IMR-90 (cell line): ENCODE measurements at regions not wholly inside any gene's neighbourhood (a gene's known extent, or its start where the extent isn't known, plus 50 kb on each side); places are given as distances from the start of the nearest gene placed in this dataset.

ENCODE experiments used
- BHLHE40 ChIP-seq: fragments of 150-350 bp; IDR thresholded peaks from 2 replicates; pipeline ENCODE4 v1.6.1; 2016; ENCODE audit warnings: mild to moderate bottlenecking, low read depth, low read length
- CEBPB ChIP-seq: IDR thresholded peaks from 2 replicates; pipeline ENCODE4 v1.6.1; 2012; ENCODE audit warnings: low read depth, low read length, improper control_type of control experiment
- CHD1 ChIP-seq: IDR thresholded peaks from 2 replicates; pipeline ENCODE4 v1.6.1; 2012; ENCODE audit warnings: low read depth, low read length, improper control_type of control experiment
- ELK1 ChIP-seq: fragments of 150-350 bp; IDR thresholded peaks from 2 replicates; pipeline ENCODE4 v1.6.1; 2016; ENCODE audit warnings: low read depth, mild to moderate bottlenecking, low read length, moderate library complexity, borderline replicate concordance
- MAZ ChIP-seq: IDR thresholded peaks from 2 replicates; pipeline ENCODE4 v1.6.1; 2012; ENCODE audit warnings: low read depth, mild to moderate bottlenecking, low read length, improper control_type of control experiment, moderate library complexity, borderline replicate concordance
- MXI1 ChIP-seq: IDR thresholded peaks from 2 replicates; pipeline ENCODE4 v1.6.1; 2012; ENCODE audit warnings: low read depth, mild to moderate bottlenecking, low read length, moderate library complexity, borderline replicate concordance
- NFE2L2 ChIP-seq: fragments of 150-350 bp; IDR thresholded peaks from 2 replicates; pipeline ENCODE4 v1.6.1; 2016; ENCODE audit warnings: low read depth, mild to moderate bottlenecking, low read length
- POLR2A ChIP-seq: IDR thresholded peaks from 2 replicates; pipeline ENCODE4 v1.6.1; 2012; ENCODE audit warnings: mild to moderate bottlenecking, low read depth, low read length
- RCOR1 ChIP-seq: IDR thresholded peaks from 2 replicates; pipeline ENCODE4 v1.6.1; 2012; ENCODE audit warnings: mild to moderate bottlenecking, low read length, improper control_type of control experiment; ENCODE audit not compliant: insufficient replicate concordance
- SMC3 ChIP-seq: fragments of 150-350 bp; IDR thresholded peaks from 2 replicates; pipeline ENCODE4 v1.6.1; 2016; ENCODE audit warnings: low read depth, mild to moderate bottlenecking, antibody characterized with exemption, low read length, moderate library complexity
- TF ChIP-seq, protein P1 (sequence below): conservative IDR thresholded peaks from 2 replicates; pipeline ENCODE4 v1.5.1; 2012; ENCODE audit warnings: mild to moderate bottlenecking, low read depth, low read length, improper control_type of control experiment

- TF ChIP-seq POLR2A (no peak), ELK1 (no peak), MXI1 (no peak), NFE2L2 (no peak), CHD1 (no peak), BHLHE40 (no peak), MAZ (no peak), RCOR1 (no peak), SMC3 (no peak), CEBPB (no peak)
- TF ChIP-seq, protein P1, sequence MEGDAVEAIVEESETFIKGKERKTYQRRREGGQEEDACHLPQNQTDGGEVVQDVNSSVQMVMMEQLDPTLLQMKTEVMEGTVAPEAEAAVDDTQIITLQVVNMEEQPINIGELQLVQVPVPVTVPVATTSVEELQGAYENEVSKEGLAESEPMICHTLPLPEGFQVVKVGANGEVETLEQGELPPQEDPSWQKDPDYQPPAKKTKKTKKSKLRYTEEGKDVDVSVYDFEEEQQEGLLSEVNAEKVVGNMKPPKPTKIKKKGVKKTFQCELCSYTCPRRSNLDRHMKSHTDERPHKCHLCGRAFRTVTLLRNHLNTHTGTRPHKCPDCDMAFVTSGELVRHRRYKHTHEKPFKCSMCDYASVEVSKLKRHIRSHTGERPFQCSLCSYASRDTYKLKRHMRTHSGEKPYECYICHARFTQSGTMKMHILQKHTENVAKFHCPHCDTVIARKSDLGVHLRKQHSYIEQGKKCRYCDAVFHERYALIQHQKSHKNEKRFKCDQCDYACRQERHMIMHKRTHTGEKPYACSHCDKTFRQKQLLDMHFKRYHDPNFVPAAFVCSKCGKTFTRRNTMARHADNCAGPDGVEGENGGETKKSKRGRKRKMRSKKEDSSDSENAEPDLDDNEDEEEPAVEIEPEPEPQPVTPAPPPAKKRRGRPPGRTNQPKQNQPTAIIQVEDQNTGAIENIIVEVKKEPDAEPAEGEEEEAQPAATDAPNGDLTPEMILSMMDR: no peak
These were observed 69.8 kb downstream of the CCDC71L start for GRCh38 chr7:106591146-106591545.
